Dedifferentiated amniotic fluid mesenchymal stem cell (primary cell): ENCODE measurements at regions not wholly inside any gene's neighbourhood (a gene's known extent, or its start where the extent isn't known, plus 50 kb on each side); places are given as distances from the start of the nearest gene placed in this dataset.

Source experiments
- DNase-seq: peaks from one replicate; pipeline ENCODE4 v3.0.0-alpha.2; 2016; ENCODE audit errors: extremely low spot score

DNA sequence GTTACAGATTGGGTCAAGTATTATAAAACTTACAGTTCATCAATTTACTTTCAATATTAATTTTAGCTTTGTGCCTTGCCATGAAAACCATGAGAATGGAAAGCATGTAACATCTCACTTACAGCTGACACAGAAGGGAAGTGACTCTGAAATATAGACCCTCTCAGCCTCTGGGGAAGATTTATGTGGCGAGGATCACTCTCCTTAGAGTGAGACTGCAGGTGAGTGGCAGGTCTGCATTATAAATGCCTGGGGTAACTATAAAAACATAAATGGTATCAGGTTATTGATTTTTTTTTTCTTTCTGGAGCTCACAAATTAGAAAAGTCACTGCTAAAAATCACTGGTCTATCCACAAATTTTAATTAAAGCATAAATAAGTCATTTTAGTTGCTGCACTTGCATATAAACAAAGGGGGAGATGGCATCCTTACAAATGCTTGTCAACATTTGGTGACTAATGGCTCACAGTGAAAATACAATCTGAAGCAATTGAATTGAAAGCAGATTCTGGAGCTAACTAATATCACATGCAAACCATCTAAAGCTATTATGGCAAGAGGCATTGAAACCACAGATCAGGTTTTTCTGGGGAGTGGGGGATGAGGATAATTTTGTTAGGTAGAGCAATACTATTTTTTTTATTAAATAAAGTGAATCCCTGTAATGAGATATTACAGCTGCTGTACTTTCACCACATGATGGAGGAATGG, 200.9 kb downstream of the TM2D1 start:
- DNase-seq, result peak; percentile 34

DNA sequence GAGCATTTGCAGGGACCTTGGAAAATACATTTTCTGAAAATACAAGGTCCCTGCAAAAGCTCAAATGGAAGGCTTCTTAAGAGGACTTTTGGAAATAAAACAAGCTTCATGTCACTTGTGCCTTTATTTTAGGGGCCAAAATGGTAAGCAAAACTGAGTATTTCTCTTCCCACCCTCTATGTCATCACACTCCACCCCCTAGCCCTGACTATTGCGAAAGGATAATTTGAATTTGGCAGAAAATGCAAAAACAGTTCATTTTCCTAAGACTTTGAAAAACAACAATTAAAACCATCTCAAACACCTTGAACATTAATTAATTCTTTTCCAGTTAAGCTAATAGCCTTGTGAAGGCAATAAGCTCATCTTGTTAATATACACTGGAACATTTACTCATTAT, 201.7 kb downstream of the TM2D1 start:
- no peak for DNase-seq

- no peak for DNase-seq
These were observed 204.5 kb downstream of the TM2D1 start for GRCh38 chr1:61520401-61520800.

- no peak for DNase-seq
These were observed 205.3 kb downstream of the TM2D1 start for GRCh38 chr1:61519631-61520030.

DNA sequence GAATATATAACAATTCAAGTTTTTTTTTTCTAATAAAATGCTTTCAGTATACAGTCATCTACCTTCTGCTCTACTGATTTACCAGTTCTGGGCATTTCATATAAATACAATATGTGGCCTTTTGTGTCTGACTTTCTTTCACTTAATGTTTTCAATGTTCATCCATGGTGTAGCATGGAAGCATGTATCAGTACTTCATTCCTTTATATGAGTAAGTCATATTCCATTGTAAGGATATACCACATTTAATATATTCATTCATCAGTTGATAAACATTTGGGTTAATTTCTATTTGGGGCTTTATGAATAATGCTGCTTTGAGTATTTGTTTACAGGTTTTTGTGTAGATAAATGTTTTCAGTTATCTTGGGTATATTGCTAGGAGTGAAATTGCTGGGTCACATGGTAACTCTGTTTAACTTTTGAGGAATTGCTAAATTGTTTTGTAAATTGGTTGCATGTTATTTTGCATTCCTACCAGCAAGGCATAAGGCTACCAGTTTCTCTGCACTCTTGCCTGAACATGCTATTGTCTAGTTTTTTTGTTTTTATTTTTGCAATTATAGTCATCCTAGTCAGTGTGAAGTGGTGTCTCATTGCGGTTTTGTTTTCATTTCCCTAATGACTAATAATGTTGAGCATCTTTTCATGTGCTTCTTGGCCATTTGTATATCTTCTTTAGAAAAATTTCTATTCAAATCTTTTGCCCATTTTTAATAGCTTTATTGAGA, 206.1 kb downstream of the TM2D1 start:
- no peak for DNase-seq

GRCh38 chr1:61517345-61517744, 207.6 kb downstream of the TM2D1 start:
- DNase-seq, result no peak

GRCh38 chr1:61515096-61515495, 209.8 kb downstream of the TM2D1 start:
- no peak for DNase-seq
